Right lobe of liver (tissue), 6 donors: ENCODE measurements at regions not wholly inside any gene's neighbourhood (a gene's known extent, or its start where the extent isn't known, plus 50 kb on each side); places are given as distances from the start of the nearest gene placed in this dataset.

Experiments
- ATAC-seq, 4 donors: fragments of 200-7000 bp; cut with Tn5 transposase; one replicate each; pipeline ENCODE4 v1.9.1; 2020; ENCODE audit warnings: mild to moderate bottlenecking in 4 of 4, moderate library complexity in 4 of 4
- DNase-seq, 3 donors: peaks; one replicate each; pipeline ENCODE4 v3.0.0-alpha.2; 2020
- H3K27ac ChIP-seq, 3 donors: fragments of 200-600 bp; one replicate each; pipeline ENCODE4 v1.8.0; 2022
- H3K27me3 ChIP-seq, 2 donors: fragments of 200-600 bp; one replicate each; pipeline ENCODE4 v1.8.0; 2022
- H3K36me3 ChIP-seq, 4 donors: fragments of 200-600 bp; sonication (generic) in 1 of 4; one replicate each; pipeline versions ENCODE4 v1.5.1 to v1.8.0; 2017 to 2022; ENCODE audit warnings: control low read depth in 1 of 4
- H3K4me1 ChIP-seq, 4 donors: fragments of 200-600 bp; sonication (generic) in 1 of 4; one replicate each; pipeline versions ENCODE4 v1.5.1 to v1.8.0; 2017 to 2022; ENCODE audit warnings: control low read depth in 1 of 4
- H3K4me3 ChIP-seq, 3 donors: fragments of 200-600 bp; one replicate each; pipeline ENCODE4 v1.8.0; 2022
- H3K9me3 ChIP-seq, 4 donors: fragments of 200-600 bp; sonication (generic) in 1 of 4; one replicate each; pipeline versions ENCODE4 v1.5.1 to v1.8.0; 2017 to 2022; ENCODE audit warnings: control low read depth in 1 of 4
- POLR2A ChIP-seq: fragments of 450-650 bp; IDR thresholded peaks from one replicate; pipeline ENCODE4 v1.6.1; 2017; ENCODE audit warnings: antibody characterized with exemption, mild to moderate bottlenecking
- WGBS: methylation state at CpG from one replicate; pipeline ENCODE4 v1.1.6; 2018; ENCODE audit warnings: low coverage, low lambda C conversion rate; ENCODE audit not compliant: insufficient coverage; ENCODE audit errors: missing lambda C conversion rate; 5-methylcytosine and 5-hydroxymethylcytosine counted together
- intact Hi-C, 2 donors: fragments of 100-400 bp; cut with DNase I; formaldehyde crosslinking; loops; one replicate each; pipeline versions ENCODE4 v1.11.2 to v1.14.1; 2022
- TF ChIP-seq, protein P1 (sequence below), 4 donors: fragments of 200-600 bp in 3 of 4; fragments of 450-650 bp in 1 of 4; IDR thresholded peaks; one replicate each; pipeline versions ENCODE4 v1.5.1 to v1.8.0; 2016 to 2022; ENCODE audit warnings: antibody characterized with exemption in 4 of 4, mild to moderate bottlenecking in 2 of 4
- donor health status: DM: no; HTN: yes; CAD: no.
- donor health status: DM: no; HTN: no; CAD: no.
- donor health status: DM: no; HTN: no; CAD: no.
- donor health status: DM: no; HTN: yes; CAD: no.
- donor health status: DM: no; HTN: yes; CAD: no.

DNA sequence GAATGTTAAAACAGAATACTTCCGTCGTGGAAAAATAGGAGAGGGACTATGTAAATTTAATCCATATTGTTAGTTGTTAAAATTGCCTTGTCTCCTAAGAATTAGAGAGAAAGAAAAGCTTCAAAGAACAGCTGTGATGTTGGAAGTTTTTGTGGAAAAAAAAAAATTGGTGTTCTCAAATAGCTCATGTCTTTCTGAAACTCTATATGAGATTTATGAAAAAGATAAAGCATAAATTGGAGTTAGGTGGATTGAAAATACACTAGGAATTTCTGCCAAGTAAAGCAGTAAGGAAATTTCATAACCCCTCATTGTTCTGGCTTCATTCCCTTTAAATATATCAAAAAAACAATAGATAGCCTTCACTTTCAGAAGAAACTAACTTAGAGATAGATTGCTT lies 274.0 kb upstream of the ADAMTS5 start:
- Histone ChIP-seq H3K9me3 (no peaks in the 10 kb centered on the region), H3K4me1 (no peaks in the 10 kb centered on the region), H3K4me3 (no peak overlapping the region), H3K27ac (no peak overlapping the region), H3K27me3 (no peaks in the 10 kb centered on the region), H3K36me3 (no peaks in the 10 kb centered on the region)
- TF ChIP-seq POLR2A = no peak
- DNase-seq = no peak
- WGBS = 61% methylated on average over 2 of the region's 2 CpGs
- ATAC-seq = no peak
- intact Hi-C loops = no loop called here

DNA sequence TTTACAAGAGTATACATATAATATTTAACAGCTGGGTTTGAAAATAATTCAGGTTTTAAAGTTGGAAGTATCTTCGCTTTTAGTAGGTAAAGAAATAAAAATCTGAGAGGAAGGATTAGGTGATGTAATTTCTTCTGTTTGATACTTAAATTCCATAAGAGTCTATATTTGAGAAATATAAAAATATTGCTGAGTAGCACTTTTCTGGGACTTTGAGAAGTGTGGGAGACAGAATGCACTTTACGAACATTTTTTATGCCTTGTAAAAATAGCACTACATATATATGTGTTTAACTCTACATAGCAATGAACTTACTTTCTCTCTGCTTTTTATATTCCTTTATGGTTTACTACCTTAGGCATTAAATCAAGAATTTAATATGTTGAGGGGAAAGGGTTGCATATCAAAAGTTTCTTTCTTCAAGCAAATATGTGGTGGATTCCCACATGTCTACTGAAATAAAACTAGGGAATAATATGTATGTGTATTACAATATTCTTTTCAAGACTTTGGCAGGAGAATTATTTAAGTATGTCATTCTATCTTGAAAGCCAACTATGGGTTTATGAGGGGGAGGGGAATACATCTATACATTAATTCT lies 266.7 kb upstream of the ADAMTS5 start:
- Histone ChIP-seq H3K27ac (no peak overlapping the region), H3K27me3 (no peaks in the 10 kb centered on the region), H3K36me3 (no peaks in the 10 kb centered on the region), H3K4me1 (no peaks in the 10 kb centered on the region), H3K9me3 (no peaks in the 10 kb centered on the region), H3K4me3 (no peak overlapping the region)
- no peak for TF ChIP-seq POLR2A
- TF ChIP-seq, protein P1, sequence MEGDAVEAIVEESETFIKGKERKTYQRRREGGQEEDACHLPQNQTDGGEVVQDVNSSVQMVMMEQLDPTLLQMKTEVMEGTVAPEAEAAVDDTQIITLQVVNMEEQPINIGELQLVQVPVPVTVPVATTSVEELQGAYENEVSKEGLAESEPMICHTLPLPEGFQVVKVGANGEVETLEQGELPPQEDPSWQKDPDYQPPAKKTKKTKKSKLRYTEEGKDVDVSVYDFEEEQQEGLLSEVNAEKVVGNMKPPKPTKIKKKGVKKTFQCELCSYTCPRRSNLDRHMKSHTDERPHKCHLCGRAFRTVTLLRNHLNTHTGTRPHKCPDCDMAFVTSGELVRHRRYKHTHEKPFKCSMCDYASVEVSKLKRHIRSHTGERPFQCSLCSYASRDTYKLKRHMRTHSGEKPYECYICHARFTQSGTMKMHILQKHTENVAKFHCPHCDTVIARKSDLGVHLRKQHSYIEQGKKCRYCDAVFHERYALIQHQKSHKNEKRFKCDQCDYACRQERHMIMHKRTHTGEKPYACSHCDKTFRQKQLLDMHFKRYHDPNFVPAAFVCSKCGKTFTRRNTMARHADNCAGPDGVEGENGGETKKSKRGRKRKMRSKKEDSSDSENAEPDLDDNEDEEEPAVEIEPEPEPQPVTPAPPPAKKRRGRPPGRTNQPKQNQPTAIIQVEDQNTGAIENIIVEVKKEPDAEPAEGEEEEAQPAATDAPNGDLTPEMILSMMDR (IDR thresholded peaks at IDR 0.05) = no peak
- intact Hi-C loops = no loop called here
- ATAC-seq = no peak
- no peak for DNase-seq
- 75% methylated on average over 2 of the region's 2 CpGs for WGBS

- Histone ChIP-seq H3K9me3 (no peaks in the 10 kb centered on the region), H3K27ac (no peak overlapping the region), H3K4me3 (no peak overlapping the region), H3K36me3 (no peaks in the 10 kb centered on the region), H3K27me3 (no peaks in the 10 kb centered on the region), H3K4me1 (no peaks in the 10 kb centered on the region)
- no peak for ATAC-seq
- WGBS = 34% methylated on average over 2 of the region's 2 CpGs
- no peak for DNase-seq
- TF ChIP-seq, protein P1 (IDR thresholded peaks at IDR 0.05) = no peak
- TF ChIP-seq POLR2A = no peak
- intact Hi-C loops = no loop called here
Measured at GRCh38 chr21:27225940-27226339, 259.1 kb upstream of the ADAMTS5 start.

DNA sequence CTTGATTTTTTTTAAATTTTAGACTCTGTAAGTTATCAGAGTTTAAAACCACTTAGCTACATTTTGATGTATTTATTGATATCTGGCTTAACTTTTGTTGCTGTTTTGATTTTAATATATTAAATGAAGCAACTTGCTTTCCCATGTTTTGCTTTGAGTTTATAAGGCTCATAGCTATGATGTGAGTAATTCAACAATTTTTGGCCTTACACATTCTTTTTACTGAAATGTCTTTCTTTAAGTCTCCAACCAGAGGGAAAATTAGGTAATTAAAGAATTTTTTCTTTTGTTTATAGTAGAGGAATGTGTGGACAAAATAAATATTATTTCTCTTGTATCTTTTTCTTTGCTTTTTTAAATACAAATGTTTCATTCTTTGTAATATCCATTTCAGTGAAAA lies 258.3 kb upstream of the ADAMTS5 start:
- Histone ChIP-seq H3K9me3 (no peaks in the 10 kb centered on the region), H3K27ac (no peak overlapping the region), H3K4me3 (no peak overlapping the region), H3K4me1 (no peaks in the 10 kb centered on the region), H3K36me3 (no peaks in the 10 kb centered on the region), H3K27me3 (no peaks in the 10 kb centered on the region)
- ATAC-seq (no peak), DNase-seq (no peak)
- no peak for TF ChIP-seq POLR2A
- TF ChIP-seq, protein P1 (IDR thresholded peaks at IDR 0.05) = no peak
- intact Hi-C loops = no loop called here

GRCh38 chr21:27224169-27224568 lies 257.3 kb upstream of the ADAMTS5 start:
- TF ChIP-seq, protein P1 (IDR thresholded peaks at IDR 0.05) = no peak
- TF ChIP-seq POLR2A = no peak
- ATAC-seq (no peak), DNase-seq (no peak)
- H3K36me3 ChIP-seq = no peaks in the 10 kb centered on the region
- no peaks in the 10 kb centered on the region for H3K4me1 ChIP-seq
- H3K27me3 ChIP-seq = no peaks in the 10 kb centered on the region
- H3K9me3 ChIP-seq = no peaks in the 10 kb centered on the region
- no peak overlapping the region for H3K27ac ChIP-seq
- no peak overlapping the region for H3K4me3 ChIP-seq
- intact Hi-C loops = no loop called here
